Stimulated activated CD4-positive, alpha-beta T cell treated with anti-CD3 and anti-CD28 coated beads, Interleukin-15, amount 100 ng/mL, for 24 hours (primary cell): ENCODE measurements at regions not wholly inside any gene's neighbourhood (a gene's known extent, or its start where the extent isn't known, plus 50 kb on each side); places are given as distances from the start of the nearest gene placed in this dataset.

Experiments
- DNase-seq: peaks from one replicate; pipeline ENCODE4 v3.0.0-alpha.2; 2020

GRCh38 chr21:41605178-41605933 is 97.4 kb upstream of the TMPRSS2 start:
- no peak for DNase-seq

DNA sequence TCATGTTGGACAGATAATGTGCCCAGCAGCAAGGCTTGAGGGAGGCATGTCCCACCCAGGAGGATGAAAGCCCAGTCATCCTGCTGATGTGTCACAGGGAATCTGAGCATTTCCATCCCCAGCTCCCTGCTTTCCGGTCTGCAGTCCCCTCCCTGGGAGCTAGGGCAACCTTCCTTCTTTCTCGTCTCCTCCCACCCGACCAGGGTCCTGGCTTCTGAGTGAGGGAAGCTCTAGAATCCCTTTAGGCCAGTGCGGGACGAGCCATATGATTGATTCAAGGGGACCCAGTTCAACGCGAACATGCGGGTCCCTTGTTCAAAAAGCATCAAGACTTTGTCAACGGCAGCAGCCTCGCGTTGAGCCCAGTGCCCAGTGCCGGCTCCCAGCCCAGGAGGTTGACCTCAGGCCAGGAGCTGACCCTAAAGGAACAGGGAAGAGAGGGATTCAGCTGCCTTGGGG is 96.7 kb upstream of the TMPRSS2 start:
- no peak for DNase-seq

DNA sequence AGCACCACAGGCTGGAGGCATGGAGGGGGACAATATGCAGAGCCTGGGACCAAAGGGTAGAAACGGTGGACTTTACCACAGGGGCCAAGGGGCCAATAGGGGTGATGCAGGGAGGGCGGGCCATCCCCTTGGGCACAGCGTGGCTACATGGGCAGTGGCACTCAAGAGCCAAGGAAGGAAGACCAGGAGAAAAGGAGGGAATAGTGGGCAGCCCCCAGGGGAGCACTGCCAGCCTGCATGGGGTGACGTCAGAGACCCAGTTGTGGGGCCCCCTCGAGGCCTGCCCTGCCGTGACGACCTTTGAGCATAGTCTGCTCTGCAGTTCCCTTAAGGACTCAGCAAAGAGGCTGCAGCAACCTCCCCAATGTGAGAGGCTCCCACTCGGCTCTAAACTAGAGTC is 95.5 kb upstream of the TMPRSS2 start:
- no peak for DNase-seq

- no peak for DNase-seq
Observed at GRCh38 chr21:41602531-41602930, 94.6 kb upstream of the TMPRSS2 start.

- DNase-seq = no peak
Observed at GRCh38 chr21:41601573-41602368, 93.8 kb upstream of the TMPRSS2 start.

DNA sequence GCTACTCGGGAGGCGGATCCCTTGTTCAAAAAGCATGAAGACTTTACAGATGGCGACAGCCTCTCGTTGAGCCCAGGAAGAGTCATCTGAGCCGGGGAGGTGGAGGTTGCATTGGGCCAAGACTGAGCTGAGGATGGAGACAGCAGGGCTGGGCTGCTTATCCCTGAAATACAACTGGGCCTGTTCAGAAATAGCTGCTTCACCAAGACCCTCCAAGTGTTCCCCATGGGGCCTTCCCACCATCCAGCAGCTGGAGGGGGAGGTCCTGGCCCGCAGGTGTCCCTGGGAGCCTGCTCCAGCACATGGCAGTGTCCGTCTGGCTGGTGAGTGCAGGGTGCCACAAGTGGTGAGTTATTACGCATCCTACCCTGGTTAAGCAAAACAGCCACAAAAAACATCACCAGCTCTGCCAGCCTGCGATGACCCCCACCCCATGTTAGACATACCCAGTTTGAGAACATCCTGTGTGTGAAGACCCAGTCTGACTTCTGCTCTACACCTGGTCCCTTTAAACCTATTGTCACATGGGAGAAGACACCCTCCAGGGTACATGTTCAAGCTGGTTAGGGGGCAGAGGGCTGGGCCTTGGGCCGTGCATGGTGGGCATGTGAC is 93.1 kb upstream of the TMPRSS2 start:
- no peak for DNase-seq

DNA sequence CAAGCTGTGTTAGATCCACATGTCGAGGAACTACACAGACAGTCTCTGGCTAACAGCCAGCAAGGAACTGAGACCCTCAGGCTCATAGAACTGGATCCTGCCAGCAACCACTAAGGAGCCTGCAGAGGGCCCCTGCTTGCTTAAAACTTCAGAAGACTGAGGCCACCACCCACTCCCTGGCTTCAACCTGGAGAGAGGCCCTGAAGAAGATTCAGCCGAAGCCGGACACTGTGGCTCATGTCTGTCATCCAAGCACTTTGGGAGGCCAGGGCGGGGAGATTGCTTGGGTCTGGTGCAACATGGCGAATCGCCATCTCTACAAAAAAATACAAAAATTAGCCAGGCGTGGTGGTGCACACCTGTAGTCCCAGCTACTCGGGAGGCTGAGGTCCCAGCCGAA is 92.6 kb upstream of the TMPRSS2 start:
- no peak for DNase-seq

DNA sequence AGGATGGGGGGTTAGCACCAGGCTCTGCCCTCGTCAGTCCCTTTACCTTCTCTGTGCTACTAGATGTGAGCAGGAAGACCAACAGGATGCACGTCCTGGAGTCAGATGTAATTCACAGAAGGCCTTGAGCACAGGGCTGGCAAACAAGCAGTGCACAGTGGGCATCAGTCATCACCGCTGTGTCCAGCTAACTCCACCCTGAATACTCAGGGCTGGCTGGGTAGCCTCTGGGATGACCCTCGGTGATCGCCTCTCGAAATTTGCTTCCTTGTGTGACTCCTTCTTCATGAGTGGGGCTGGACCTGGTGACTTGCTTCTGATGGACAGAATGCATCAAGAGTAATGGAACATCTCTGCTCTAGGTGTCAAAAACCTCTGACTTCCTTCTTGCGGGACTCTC is 92.2 kb upstream of the TMPRSS2 start:
- DNase-seq = no peak

DNA sequence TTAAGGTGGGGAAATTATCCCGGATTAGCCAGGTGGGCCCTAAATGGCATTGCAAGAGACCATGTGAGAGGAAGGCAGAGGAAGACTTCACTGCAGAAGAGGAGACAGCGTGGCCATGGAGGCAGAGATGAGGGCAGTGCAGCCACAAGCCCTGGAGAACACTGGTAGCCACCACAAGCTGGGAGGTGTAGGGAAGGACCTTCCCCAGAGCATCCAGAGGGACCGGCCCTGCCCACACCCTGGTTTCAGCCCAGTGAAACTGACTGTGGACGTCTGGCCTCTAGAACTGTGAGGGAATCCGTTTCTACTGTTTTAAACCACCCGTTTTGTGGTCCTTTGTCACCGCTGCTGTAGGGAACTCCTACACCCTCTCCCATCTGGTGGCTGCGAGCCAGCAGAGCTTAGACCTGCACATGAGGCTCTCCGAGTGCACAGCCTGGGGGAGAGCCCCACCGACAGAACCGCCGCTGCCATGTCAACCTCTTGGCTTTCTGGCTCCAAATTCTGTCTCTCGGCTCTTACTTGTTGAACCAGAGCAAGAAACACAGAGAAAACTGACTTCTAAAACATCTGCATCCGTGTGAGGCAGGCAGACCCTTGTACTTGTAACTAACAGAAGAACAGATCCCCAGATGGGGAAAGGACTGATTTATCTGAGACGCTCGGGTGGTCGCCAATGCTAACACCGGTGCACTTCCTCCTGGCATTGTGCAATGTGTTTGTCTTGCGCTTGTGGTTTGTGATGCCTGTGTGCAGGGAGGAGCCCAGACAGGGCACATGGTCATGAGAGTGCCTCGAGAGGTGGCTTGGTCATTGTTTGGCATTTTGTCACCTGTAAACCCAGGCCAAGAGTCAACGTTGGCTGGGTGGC is 90.8 kb upstream of the TMPRSS2 start:
- DNase-seq = no peak

DNA sequence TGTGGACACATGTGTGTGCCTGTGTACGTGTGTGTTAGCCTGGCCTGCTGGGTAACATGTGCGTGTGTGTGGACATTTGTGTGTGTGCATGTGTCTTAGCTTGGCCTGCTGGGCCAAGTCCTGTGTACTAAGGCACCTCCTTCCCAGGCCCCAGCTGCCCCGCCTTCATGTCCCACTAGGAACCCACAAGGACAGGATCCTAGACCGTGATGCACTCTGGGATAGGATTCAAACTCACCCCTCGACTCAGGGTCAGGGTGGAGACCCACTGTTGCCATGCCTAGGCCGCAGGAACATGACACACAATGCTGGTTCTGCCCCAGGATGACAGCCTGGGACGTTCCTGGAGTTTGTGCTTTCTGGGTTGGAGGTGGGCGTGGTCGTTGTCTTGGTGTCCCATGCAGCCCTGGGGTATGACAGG is 89.9 kb upstream of the TMPRSS2 start:
- DNase-seq = no peak

DNA sequence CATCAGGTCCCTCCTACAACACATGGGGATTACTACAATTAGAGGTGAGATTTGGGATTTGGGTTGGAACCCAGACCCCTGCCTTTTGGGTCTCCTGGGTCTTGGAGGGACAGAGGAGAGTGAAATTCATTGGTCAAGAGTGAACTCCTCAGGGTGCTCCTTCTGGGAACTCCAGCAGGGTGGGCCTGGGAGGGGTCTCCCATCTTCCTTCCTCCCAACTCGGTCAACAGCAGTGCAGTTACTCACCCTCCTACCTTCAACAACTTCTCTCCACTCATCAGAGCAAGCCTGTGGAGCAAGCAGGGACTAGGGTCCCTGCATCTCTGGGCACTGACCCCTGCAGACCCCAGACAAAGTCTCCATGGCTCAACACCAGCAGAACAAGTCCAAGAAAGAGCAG is 89.3 kb upstream of the TMPRSS2 start:
- DNase-seq = no peak

DNA sequence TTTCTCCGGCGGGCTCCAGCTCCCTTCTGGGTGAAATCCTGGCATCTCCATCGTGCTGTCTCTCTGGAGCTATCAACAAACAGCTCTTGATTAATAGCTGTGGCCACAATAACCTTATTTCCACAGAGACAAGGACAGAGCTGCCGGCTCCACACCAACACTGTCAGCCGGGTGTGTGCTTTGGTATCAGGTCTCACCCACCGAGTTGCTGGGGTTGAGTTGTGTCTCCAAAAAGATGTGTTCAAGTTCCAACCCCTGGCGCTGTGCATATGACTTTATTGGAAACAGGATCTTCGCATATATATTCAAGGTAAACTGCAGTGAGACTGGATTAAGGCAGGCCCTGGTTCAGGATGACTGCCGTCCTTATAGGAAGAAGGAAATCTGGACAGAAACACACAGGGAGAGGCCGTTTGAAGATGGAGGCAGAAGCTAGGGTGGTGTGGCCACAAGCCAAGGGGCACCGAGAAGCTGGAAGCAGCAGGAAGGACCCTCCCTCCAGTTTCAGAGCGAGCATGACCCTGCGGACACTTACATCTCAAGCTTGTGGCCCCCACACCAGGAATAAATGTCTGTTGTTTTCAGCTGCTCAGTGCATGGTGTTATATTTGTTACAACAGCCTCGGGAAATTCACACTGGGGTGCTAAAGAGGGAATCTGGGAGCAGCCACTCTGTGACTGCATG is 88.4 kb upstream of the TMPRSS2 start:
- DNase-seq = no peak

- DNase-seq = no peak
Observed at GRCh38 chr21:41594268-41594667, 86.3 kb upstream of the TMPRSS2 start.

DNA sequence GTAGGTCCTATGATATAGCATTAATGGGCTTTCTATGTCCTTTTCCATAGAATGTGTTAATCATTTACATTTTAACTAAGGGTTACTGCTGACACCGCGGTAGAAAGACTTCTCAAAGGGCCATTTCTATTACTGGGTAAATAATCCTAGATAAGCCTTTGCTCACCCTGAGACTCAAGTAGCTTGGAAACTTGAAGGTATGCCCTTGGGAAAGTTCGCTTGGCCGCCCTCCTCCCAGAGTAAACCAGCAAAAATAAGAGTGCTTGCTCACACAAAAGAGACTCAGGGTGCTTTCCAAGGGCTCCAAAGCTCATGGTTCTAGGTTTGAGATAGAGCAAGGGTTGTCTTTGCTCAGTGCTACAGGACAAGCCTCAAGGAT is 85.8 kb upstream of the TMPRSS2 start:
- DNase-seq = no peak

- no peak for DNase-seq
Observed at GRCh38 chr21:41593051-41593759, 85.2 kb upstream of the TMPRSS2 start.

DNA sequence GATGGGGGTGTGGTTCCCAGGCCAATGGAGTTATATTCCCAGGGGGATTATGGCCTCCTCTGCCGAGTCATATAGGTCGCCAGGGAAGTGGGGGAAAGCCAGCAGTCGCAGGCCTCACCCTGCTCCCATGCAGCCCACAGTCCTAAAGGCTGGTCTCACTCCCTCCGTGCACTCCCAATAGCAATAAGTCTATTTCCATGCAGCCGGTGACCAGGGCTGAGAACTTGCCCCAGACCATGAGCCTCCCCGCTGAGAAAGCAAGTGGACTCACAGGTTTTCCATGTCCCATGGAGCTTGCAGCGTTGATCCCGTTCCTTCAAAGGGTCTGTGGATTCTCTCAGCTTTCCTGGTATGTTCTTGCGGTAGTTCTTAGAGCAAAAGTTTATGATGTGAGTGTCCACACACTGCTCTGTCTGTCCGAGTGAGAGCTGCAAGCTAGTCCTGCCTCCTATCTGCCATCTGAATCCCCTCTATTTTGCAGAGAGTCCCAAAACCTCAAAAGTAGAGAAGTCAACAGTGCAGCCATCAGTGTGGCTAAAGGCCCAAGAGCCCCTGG is 81.7 kb upstream of the TMPRSS2 start:
- DNase-seq = no peak

DNA sequence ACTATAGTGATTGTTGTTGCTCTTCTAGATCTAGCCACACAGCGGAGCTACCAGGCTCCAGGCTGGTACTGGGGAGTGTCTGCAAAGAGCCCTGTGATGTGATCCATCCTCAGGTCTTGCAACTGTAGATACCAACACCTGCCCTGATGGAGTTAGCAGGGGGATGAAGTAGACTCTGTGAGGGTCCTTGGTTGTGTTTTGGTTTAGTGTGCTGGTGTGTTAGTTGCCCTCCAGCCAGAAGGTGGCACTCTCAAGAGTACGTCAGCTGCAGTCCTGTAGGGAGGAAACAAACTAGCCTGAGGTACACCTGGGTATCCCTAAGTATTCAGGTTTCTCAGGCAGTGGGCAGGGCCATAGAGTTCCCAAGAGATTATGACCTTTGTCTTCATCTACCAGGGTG is 81.2 kb upstream of the TMPRSS2 start:
- no peak for DNase-seq

- DNase-seq = no peak
Observed at GRCh38 chr21:41585199-41585994, 77.4 kb upstream of the TMPRSS2 start.

- no peak for DNase-seq
Observed at GRCh38 chr21:41584603-41585176, 76.7 kb upstream of the TMPRSS2 start.

DNA sequence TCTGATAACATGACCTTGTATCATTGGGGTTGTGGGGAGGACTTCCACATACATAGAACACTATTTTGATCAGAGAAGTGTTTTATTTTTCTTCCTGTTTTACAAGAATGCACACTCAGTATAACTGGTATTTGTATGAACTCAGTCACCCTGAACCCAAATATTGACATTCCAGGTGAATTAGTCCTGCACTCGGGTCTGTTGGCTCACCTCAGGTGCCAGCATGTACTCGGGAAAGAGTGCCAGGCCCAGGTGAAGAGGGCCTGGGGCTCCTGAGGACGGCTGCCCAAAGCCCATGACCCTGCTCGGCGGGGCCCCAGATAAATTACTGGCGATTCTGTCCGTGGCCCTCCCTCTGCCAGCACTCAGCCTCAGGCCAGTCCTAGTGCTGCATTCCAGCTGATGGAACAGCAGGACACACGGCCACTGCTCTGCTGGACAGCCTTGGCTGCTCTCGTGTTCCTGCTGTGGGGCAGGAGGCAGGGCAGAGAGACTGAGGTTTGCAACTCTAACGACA is 75.4 kb upstream of the TMPRSS2 start:
- DNase-seq = no peak
